ENCODE measurements at regions not wholly inside any gene's neighbourhood (a gene's known extent, or its start where the extent isn't known, plus 50 kb on each side); places are given as distances from the start of the nearest gene placed in this dataset.
A peak's percentile ranks its signal among the peaks of the same experiment; 100 is the strongest.

DNA sequence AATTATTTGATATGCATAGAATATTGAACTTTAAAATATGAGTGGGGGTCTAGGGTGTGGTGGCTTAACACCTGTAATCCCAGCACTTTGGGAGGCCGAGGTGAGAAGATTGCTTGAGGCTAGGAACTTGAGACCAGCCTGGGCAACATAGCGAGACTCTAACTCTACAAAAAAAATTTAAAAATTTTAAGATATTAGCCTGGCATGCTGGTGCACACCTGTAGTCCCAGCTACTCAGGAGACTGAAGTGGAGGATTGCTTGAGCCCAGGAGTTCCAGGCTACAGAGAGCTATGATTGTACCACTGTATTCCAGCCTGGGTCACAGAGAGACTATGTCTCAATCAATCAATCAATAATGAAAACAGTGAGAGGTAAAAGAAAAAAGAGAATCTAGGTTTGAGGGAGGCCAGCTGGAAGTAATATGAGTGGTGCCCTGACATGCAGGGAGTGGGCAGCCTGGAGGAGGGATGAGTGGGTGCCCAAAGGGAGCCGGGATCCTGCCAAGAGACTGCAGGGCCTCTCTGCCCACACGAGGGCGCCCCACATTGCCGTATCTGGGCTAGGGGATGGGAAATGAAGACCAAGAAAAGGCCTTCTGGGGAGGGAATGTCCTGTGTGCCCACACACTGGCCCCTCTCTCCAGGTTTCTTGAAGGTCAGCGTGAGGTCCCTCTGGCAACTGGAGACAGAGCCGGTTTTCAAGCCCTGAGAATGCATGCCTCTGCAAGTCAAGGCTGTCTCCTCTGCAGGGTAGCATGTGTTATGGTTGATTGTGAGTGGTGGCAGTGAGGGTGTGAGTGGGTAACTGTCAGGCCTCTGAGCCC lies 93.9 kb upstream of the PPM1J start:
- ChIA-PET CTCF (interaction anchor here (0.5 to 13.6 kb wide), 56 partner anchors 9 to 875 kb away, joined by 3 to 838 read pairs (median 4); partner anchors contain the start of genes LRIG2, PPM1J and SLC16A1), POLR2A (interaction anchor here (0.6 to 2.5 kb wide), 5 partner anchors 92 to 264 kb away, joined by 3 to 8 read pairs (median 3); partner anchors contain the start of genes LRIG2 and SLC16A1)
- H3K9me3 Mint-ChIP-seq (ENCODE audit: unreplicated experiment) = no peaks in the 10 kb centered on the region
- H3K27me3 Mint-ChIP-seq (ENCODE audit: insufficient read depth, unreplicated experiment) = no peaks in the 10 kb centered on the region
- peaks cover 5% of the 10 kb centered on the region for H3K4me1 Mint-ChIP-seq (ENCODE audit: insufficient read depth, unreplicated experiment)
- BruUV-seq (replicated peaks) = no TSS peak
- peak; percentile 80 for DNase-seq (ENCODE audit: unreplicated experiment)
- no peaks in the 10 kb centered on the region for H3K36me3 Mint-ChIP-seq (ENCODE audit: insufficient read depth, unreplicated experiment)
- intact Hi-C loops (cut with micrococcal nuclease) = loop anchor here (1.0 to 10.0 kb wide), 4 partner anchors 72 to 266 kb away; partner anchors contain the start of gene LRIG2
- no peak overlapping the region for H3K27ac Mint-ChIP-seq (ENCODE audit: low read depth, unreplicated experiment)
- no peak overlapping the region for H3K4me3 Mint-ChIP-seq (ENCODE audit: unreplicated experiment)
- TF ChIP-seq, protein P1, sequence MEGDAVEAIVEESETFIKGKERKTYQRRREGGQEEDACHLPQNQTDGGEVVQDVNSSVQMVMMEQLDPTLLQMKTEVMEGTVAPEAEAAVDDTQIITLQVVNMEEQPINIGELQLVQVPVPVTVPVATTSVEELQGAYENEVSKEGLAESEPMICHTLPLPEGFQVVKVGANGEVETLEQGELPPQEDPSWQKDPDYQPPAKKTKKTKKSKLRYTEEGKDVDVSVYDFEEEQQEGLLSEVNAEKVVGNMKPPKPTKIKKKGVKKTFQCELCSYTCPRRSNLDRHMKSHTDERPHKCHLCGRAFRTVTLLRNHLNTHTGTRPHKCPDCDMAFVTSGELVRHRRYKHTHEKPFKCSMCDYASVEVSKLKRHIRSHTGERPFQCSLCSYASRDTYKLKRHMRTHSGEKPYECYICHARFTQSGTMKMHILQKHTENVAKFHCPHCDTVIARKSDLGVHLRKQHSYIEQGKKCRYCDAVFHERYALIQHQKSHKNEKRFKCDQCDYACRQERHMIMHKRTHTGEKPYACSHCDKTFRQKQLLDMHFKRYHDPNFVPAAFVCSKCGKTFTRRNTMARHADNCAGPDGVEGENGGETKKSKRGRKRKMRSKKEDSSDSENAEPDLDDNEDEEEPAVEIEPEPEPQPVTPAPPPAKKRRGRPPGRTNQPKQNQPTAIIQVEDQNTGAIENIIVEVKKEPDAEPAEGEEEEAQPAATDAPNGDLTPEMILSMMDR (IDR thresholded peaks at IDR 0.05; ENCODE audit: unreplicated experiment) = peak; percentile 82

DNA sequence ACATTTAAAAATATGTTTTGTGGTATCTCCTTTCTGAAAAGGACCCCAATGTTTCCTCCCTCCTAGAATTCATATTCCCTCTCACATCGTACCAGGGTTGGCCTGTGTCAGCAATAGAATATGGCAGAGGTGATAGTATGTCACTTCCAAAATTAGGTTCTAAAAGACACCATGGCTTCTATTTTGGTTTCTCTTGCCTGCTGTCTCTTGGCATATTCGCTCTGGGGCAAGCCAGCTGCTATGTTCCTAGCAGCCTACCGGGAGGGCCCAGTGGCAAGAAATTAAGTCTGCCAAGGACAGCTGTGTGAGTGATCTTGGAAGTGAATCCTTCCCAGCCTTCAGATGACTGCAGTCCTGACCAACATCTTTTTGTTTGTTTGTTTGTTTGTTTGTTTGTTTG lies 92.9 kb upstream of the PPM1J start:
- intact Hi-C loops (cut with micrococcal nuclease) = loop anchor here (10.0 kb wide), 1 partner anchor 267 kb away; the partner anchor contains the start of gene LRIG2
- no TSS peak for BruUV-seq (replicated peaks)
- Mint-ChIP-seq H3K27me3 (ENCODE audit: insufficient read depth, unreplicated experiment) (no peaks in the 10 kb centered on the region), H3K4me1 (ENCODE audit: insufficient read depth, unreplicated experiment) (peaks cover 5% of the 10 kb centered on the region), H3K4me3 (ENCODE audit: unreplicated experiment) (no peak overlapping the region), H3K27ac (ENCODE audit: low read depth, unreplicated experiment) (no peak overlapping the region), H3K36me3 (ENCODE audit: insufficient read depth, unreplicated experiment) (no peaks in the 10 kb centered on the region), H3K9me3 (ENCODE audit: unreplicated experiment) (no peaks in the 10 kb centered on the region)
- POLR2A ChIA-PET = interaction anchor here (1.1 to 2.5 kb wide), 2 partner anchors 148 to 235 kb away, joined by 3 to 8 read pairs; partner anchors contain the start of gene SLC16A1
- no peak for DNase-seq (ENCODE audit: unreplicated experiment)
- TF ChIP-seq, protein P1 (IDR thresholded peaks at IDR 0.05; ENCODE audit: unreplicated experiment) = no peak
- CTCF ChIA-PET = interaction anchor here (0.8 to 13.6 kb wide), 19 partner anchors 10 to 265 kb away, joined by 3 to 838 read pairs (median 9); partner anchors contain the start of genes LRIG2, PPM1J and SLC16A1

DNA sequence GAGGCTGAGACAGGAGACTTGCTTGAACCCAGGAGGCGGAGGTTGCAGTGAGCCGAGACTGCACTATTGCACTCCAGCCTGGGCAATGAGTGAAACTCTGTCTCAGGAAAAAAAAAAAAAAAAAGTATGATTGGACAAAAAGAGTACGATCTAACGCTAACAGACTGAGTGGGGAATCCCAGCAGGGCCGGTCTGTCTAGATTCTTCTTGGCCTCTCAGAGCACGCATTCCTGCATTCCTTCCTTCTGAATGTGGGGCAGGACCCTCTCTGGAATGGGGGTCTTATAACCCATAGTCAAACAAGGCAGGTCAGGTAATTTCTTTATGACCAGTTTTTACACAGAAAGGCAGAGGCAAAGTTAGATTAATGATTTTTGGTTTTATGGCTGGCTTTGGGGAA lies 92.0 kb upstream of the PPM1J start:
- POLR2A ChIA-PET = no interaction called here
- intact Hi-C loops (cut with micrococcal nuclease) = loop anchor here (10.0 kb wide), 1 partner anchor 268 kb away; the partner anchor contains the start of gene LRIG2

More for the DNA sequence above, 92.0 kb upstream of the PPM1J start:
- no TSS peak for BruUV-seq (replicated peaks)
- no peak for DNase-seq (ENCODE audit: unreplicated experiment)
- Mint-ChIP-seq H3K4me3 (ENCODE audit: unreplicated experiment) (no peak overlapping the region), H3K27me3 (ENCODE audit: insufficient read depth, unreplicated experiment) (no peaks in the 10 kb centered on the region), H3K27ac (ENCODE audit: low read depth, unreplicated experiment) (no peak overlapping the region), H3K9me3 (ENCODE audit: unreplicated experiment) (no peaks in the 10 kb centered on the region), H3K4me1 (ENCODE audit: insufficient read depth, unreplicated experiment) (peaks cover 5% of the 10 kb centered on the region), H3K36me3 (ENCODE audit: insufficient read depth, unreplicated experiment) (no peaks in the 10 kb centered on the region)
- CTCF ChIA-PET = interaction anchor here (0.8 to 13.6 kb wide), 5 partner anchors 76 to 413 kb away, joined by 3 to 838 read pairs (median 3); partner anchors contain the start of gene PPM1J
- TF ChIP-seq, protein P1 (IDR thresholded peaks at IDR 0.05; ENCODE audit: unreplicated experiment) = no peak

Data from MCF 10A (cell line).